HepG2 (cell line): ENCODE measurements at regions not wholly inside any gene's neighbourhood (a gene's known extent, or its start where the extent isn't known, plus 50 kb on each side); places are given as distances from the start of the nearest gene placed in this dataset.

Experiments used
- ATAC-seq: fragments of 200-7000 bp; cut with Tn5 transposase; 3 replicates; pipeline ENCODE4 v1.9.1; 2020; ENCODE audit warnings: mild to moderate bottlenecking, moderate library complexity
- BruUV-seq: library from RNA; stranded (reverse); fragments of 400-500 nt; replicated peaks from 2 replicates; lab custom pipeline; 2021; lab: Mats Ljungman, UMichigan
- CTCF ChIA-PET: fragments of 300-600 bp; formaldehyde crosslinking; extraction: SDS; loops from one replicate; lab custom pipeline; 2021; ENCODE audit warnings: low total read pairs, inconsistent platforms, low intra/inter-chr PET ratio; lab: Yijun Ruan, JAX
- POLR2A ChIA-PET: fragments of 350-600 bp; sonication (Branson Sonifier 250); formaldehyde crosslinking; loops from one replicate; lab custom pipeline; 2020; ENCODE audit warnings: antibody characterized with exemption, inconsistent platforms; lab: Yijun Ruan, JAX
- DNase-seq: peaks from one replicate; pipeline ENCODE4 v3.0.0-alpha.2; 2015; ENCODE audit warnings: low spot score
- FAIRE-seq: peaks from 3 replicates; lab custom pipeline; 2011; peaks lifted over from hg19 to GRCh38; lab: Jason Lieb, UNC
- H2AFZ ChIP-seq: one replicate; pipeline ENCODE4 v1.6.1; 2011; ENCODE audit warnings: low read length, inconsistent platforms
- H3K27ac ChIP-seq: fragments of 300-600 bp; 3 replicates; pipeline ENCODE4 v1.8.0; 2011; ENCODE audit warnings: mixed run types, mild to moderate bottlenecking, mixed read lengths, low read length, inconsistent platforms; ENCODE audit not compliant: insufficient read depth; ENCODE audit errors: extremely low read length
- H3K27me3 ChIP-seq, 2 experiments: fragments of 200-600 bp in 1 of 2; 2 replicates in 1 of 2; 3 replicates in 1 of 2; pipeline versions ENCODE4 v1.6.0 to v1.8.0; 2011; ENCODE audit warnings: low read length in 2 of 2, mild to moderate bottlenecking in 2 of 2, moderate library complexity in 2 of 2, inconsistent platforms in 1 of 2; ENCODE audit not compliant: insufficient read depth in 2 of 2, control insufficient read depth in 1 of 2
- H3K36me3 ChIP-seq, 2 experiments: fragments of 200-600 bp in 1 of 2; replicated peaks in 1 of 2; 2 replicates in 1 of 2; 3 replicates in 1 of 2; pipeline versions ENCODE4 v1.5.1 to v1.8.0; 2011; ENCODE audit warnings: low read length in 2 of 2, inconsistent platforms in 1 of 2; ENCODE audit not compliant: insufficient read depth in 2 of 2, control insufficient read depth in 1 of 2
- H3K4me1 ChIP-seq: 2 replicates; pipeline ENCODE4 v1.5.1; 2012; ENCODE audit warnings: low read length, inconsistent platforms; ENCODE audit not compliant: insufficient read depth
- H3K4me2 ChIP-seq: 2 replicates; pipeline ENCODE4 v1.6.0; 2011; ENCODE audit warnings: low read depth, low read length, inconsistent platforms
- H3K4me3 ChIP-seq, 3 experiments: fragments of 200-600 bp in 1 of 3; sonication (generic), shearing (Covaris generic) in 1 of 3; replicated peaks in 1 of 3; 2 replicates each; pipeline ENCODE4 v1.5.1; 2011 to 2016; ENCODE audit warnings: low read length in 3 of 3, inconsistent platforms in 2 of 3, low read depth in 2 of 3, mild to moderate bottlenecking in 2 of 3, control low read depth in 1 of 3, mixed read lengths in 1 of 3; ENCODE audit not compliant: insufficient read depth in 1 of 3
- H3K79me2 ChIP-seq: one replicate; pipeline ENCODE4 v1.6.1; 2011; ENCODE audit warnings: low read length, inconsistent platforms; ENCODE audit not compliant: insufficient read depth
- H3K9ac ChIP-seq: 2 replicates; pipeline ENCODE4 v1.6.0; 2011; ENCODE audit warnings: mild to moderate bottlenecking, low read depth, low read length, inconsistent platforms; ENCODE audit not compliant: insufficient read depth
- H3K9me3 ChIP-seq: 2 replicates; pipeline ENCODE4 v1.5.1; 2012; ENCODE audit warnings: mild to moderate bottlenecking, low read length
- H4K20me1 ChIP-seq: 2 replicates; pipeline ENCODE4 v1.6.0; 2011; ENCODE audit warnings: inconsistent platforms, mild to moderate bottlenecking, low read length, moderate library complexity; ENCODE audit not compliant: insufficient read depth
- BRD4 ChIP-seq: sonication (generic); formaldehyde crosslinking; IDR thresholded peaks from 2 replicates; pipeline ENCODE4 v1.4.0; 2020; ENCODE audit warnings: missing genetic modification reagents
- CENPT ChIP-seq: sonication (generic); formaldehyde crosslinking; IDR thresholded peaks from 2 replicates; pipeline ENCODE4 v1.8.0; 2022; ENCODE audit warnings: low read depth, mild to moderate bottlenecking, moderate library complexity, missing genetic modification reagents
- CENPX ChIP-seq: sonication (generic); formaldehyde crosslinking; IDR thresholded peaks from 2 replicates; pipeline ENCODE4 v1.9.0; 2021; ENCODE audit warnings: mild to moderate bottlenecking, missing genetic modification reagents, moderate library complexity
- DPF2 ChIP-seq: sonication (generic); formaldehyde crosslinking; IDR thresholded peaks from 2 replicates; pipeline ENCODE4 v1.4.0; 2020; ENCODE audit warnings: mild to moderate bottlenecking, low read depth, missing genetic modification reagents, borderline replicate concordance
- GABPA ChIP-seq, 2 experiments: IDR thresholded peaks; 2 replicates each; pipeline ENCODE4 v1.6.1; 2011 to 2016; ENCODE audit warnings: low read depth in 2 of 2, low read length in 1 of 2, missing biosample characterization in 1 of 2, missing genetic modification characterization in 1 of 2
- GZF1 ChIP-seq: sonication (generic); formaldehyde crosslinking; IDR thresholded peaks from 2 replicates; pipeline ENCODE4 v1.5.1; 2020; ENCODE audit warnings: mild to moderate bottlenecking, missing genetic modification reagents
- HOXA7 ChIP-seq: sonication (generic); formaldehyde crosslinking; IDR thresholded peaks from 2 replicates; pipeline ENCODE4 v1.8.1; 2022; ENCODE audit warnings: mild to moderate bottlenecking, missing genetic modification reagents, moderate library complexity
- IRF2 ChIP-seq: IDR thresholded peaks from 2 replicates; pipeline ENCODE4 v1.6.1; 2018; ENCODE audit warnings: missing genetic modification reagents, missing compliant biosample characterization
- JUNB ChIP-seq: sonication (generic); formaldehyde crosslinking; IDR thresholded peaks from 2 replicates; pipeline ENCODE4 v1.8.0; 2022; ENCODE audit warnings: missing genetic modification reagents, mild to moderate bottlenecking, borderline replicate concordance
- KLF9 ChIP-seq: IDR thresholded peaks from 2 replicates; pipeline ENCODE4 v1.6.1; 2016; ENCODE audit warnings: low read depth
- MATR3 ChIP-seq: sonication (generic); formaldehyde crosslinking; IDR thresholded peaks from 2 replicates; pipeline ENCODE4 v1.4.0; 2020; ENCODE audit warnings: missing genetic modification reagents
- NCOA5 ChIP-seq: sonication (generic); formaldehyde crosslinking; IDR thresholded peaks from 2 replicates; pipeline ENCODE4 v1.4.0; 2020; ENCODE audit warnings: missing genetic modification reagents
- NFYB ChIP-seq: sonication (generic); formaldehyde crosslinking; IDR thresholded peaks from 2 replicates; pipeline ENCODE4 v1.4.0; 2020; ENCODE audit warnings: missing genetic modification reagents
- PRDM4 ChIP-seq: sonication (generic); formaldehyde crosslinking; IDR thresholded peaks from 2 replicates; pipeline ENCODE4 v1.9.0; 2021; ENCODE audit warnings: missing genetic modification reagents, borderline replicate concordance
- SAP130 ChIP-seq: IDR thresholded peaks from 2 replicates; pipeline ENCODE4 v1.6.1; 2016; ENCODE audit warnings: low read depth
- SMC3 ChIP-seq: IDR thresholded peaks from 2 replicates; pipeline ENCODE4 v1.6.1; 2011; ENCODE audit warnings: low read length, improper control_type of control experiment
- ZFP91 ChIP-seq: sonication (generic); formaldehyde crosslinking; IDR thresholded peaks from 2 replicates; pipeline ENCODE4 v1.9.0; 2022; ENCODE audit warnings: missing genetic modification reagents, mild to moderate bottlenecking, borderline replicate concordance
- ZNF18 ChIP-seq: sonication (generic); formaldehyde crosslinking; IDR thresholded peaks from 2 replicates; pipeline ENCODE4 v1.8.0; 2022; ENCODE audit warnings: mild to moderate bottlenecking, missing genetic modification reagents; ENCODE audit not compliant: insufficient replicate concordance
- WGBS: methylation state at CpG from one replicate; pipeline ENCODE4 v1.1.6; 2017; ENCODE audit warnings: low lambda C conversion rate; 5-methylcytosine and 5-hydroxymethylcytosine counted together
- in situ Hi-C: cut with HindIII; loops from 2 replicates; pipeline ENCODE4 v1.10.0; 2017; ENCODE audit warnings: low pct_unique_long_range_greater_than_20kb; ENCODE audit not compliant: extremely low pct_ligation_motif_present
- intact Hi-C: fragments of 100-400 bp; cut with micrococcal nuclease; formaldehyde crosslinking; loops from one replicate; pipeline ENCODE4 v1.10.0; 2022; ENCODE audit not compliant: unreplicated experiment
- TF ChIP-seq, protein P1 (sequence below): sonication (generic); formaldehyde crosslinking; IDR thresholded peaks from 2 replicates; pipeline ENCODE4 v1.8.1; 2022; ENCODE audit warnings: mild to moderate bottlenecking, missing genetic modification reagents

DNA sequence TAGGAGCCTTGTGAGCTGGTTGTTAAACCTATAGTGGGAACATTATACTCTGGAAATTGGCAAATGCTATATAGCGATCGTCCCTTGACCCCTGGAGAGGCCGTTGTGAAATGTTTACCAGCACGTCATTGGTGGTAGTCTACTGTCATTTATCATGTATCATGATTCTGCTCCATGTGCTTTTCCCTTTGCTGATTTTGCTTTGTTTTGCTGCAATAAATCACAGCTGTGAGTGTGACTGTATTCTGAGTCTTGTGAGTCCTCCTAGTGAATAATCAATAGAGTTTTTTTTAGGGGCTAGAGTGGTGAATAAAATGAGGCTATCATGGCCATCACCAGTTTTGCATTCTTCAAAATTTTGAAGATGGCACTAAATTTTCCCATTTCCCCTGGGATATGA, 189.1 kb downstream of the HRH4 start:
- DNase-seq: no peak
- Histone ChIP-seq H3K4me3 (no peak overlapping the region), H3K79me2 (no peaks in the 10 kb centered on the region), H2AFZ (no peak overlapping the region), H3K4me2 (no peak overlapping the region), H3K27ac (no peak overlapping the region), H3K4me1 (peaks cover 1% of the 10 kb centered on the region), H3K9ac (no peak overlapping the region), H3K36me3 (no peaks in the 10 kb centered on the region), H4K20me1 (no peaks in the 10 kb centered on the region), H3K27me3 (no peaks in the 10 kb centered on the region), H3K9me3 (no peaks in the 10 kb centered on the region)
- POLR2A ChIA-PET: no interaction called here
- no peak for ATAC-seq
- in situ Hi-C loops: no loop called here
- intact Hi-C loops: no loop called here
- WGBS: 20% methylated on average over 4 of the region's 4 CpGs
- FAIRE-seq: no peak
- CTCF ChIA-PET: no interaction called here
- BruUV-seq: no TSS peak
- TF ChIP-seq, protein P1, sequence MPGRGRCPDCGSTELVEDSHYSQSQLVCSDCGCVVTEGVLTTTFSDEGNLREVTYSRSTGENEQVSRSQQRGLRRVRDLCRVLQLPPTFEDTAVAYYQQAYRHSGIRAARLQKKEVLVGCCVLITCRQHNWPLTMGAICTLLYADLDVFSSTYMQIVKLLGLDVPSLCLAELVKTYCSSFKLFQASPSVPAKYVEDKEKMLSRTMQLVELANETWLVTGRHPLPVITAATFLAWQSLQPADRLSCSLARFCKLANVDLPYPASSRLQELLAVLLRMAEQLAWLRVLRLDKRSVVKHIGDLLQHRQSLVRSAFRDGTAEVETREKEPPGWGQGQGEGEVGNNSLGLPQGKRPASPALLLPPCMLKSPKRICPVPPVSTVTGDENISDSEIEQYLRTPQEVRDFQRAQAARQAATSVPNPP: no peak
- no peak for TF ChIP-seq DPF2
- no peak for TF ChIP-seq NCOA5 (CRISPR knock-in tag)
- no peak for TF ChIP-seq SAP130
- no peak for TF ChIP-seq CENPX (CRISPR knock-in tag)
- no peak for TF ChIP-seq GABPA (IDR thresholded peaks at IDR 0.05; ENCODE audit: low read depth, low read length)
- TF ChIP-seq GABPA (CRISPR knock-in tag; IDR thresholded peaks at IDR 0.05; ENCODE audit: low read depth): no peak
- TF ChIP-seq ZNF18 (CRISPR knock-in tag): no peak
- TF ChIP-seq PRDM4 (CRISPR knock-in tag): no peak
- no peak for TF ChIP-seq BRD4 (CRISPR knock-in tag)
- no peak for TF ChIP-seq MATR3
- TF ChIP-seq ZFP91 (CRISPR knock-in tag): no peak
- no peak for TF ChIP-seq HOXA7 (CRISPR knock-in tag)
- TF ChIP-seq SMC3: no peak
- TF ChIP-seq NFYB (CRISPR knock-in tag): no peak
- TF ChIP-seq KLF9 (CRISPR knock-in tag): no peak
- no peak for TF ChIP-seq JUNB (CRISPR knock-in tag)
- no peak for TF ChIP-seq CENPT (CRISPR knock-in tag)
- TF ChIP-seq GZF1 (CRISPR knock-in tag): no peak
- TF ChIP-seq IRF2 (CRISPR knock-in tag): no peak
